HEK293 (cell line): ENCODE measurements at regions not wholly inside any gene's neighbourhood (a gene's known extent, or its start where the extent isn't known, plus 50 kb on each side); places are given as distances from the start of the nearest gene placed in this dataset.
A peak's percentile ranks its signal among the peaks of the same experiment; 100 is the strongest.

Source experiments
- CTCF ChIA-PET: fragments of 350-600 bp; formaldehyde crosslinking; extraction: SDS; loops from one replicate; lab custom pipeline; 2021; ENCODE audit warnings: antibody characterized with exemption; lab: Yijun Ruan, JAX
- POLR2A ChIA-PET: fragments of 300-600 bp; formaldehyde crosslinking; extraction: SDS; loops from one replicate; lab custom pipeline; 2020; ENCODE audit warnings: antibody characterized with exemption, inconsistent platforms; lab: Yijun Ruan, JAX
- H3K27ac ChIP-seq: fragments of 200-500 bp; sonication (Bioruptor generic); 2 replicates; pipeline ENCODE4 v1.5.1; 2014; ENCODE audit warnings: low read depth, low read length, control low read depth, inconsistent platforms; ENCODE audit errors: extremely low read depth
- H3K36me3 ChIP-seq, 2 experiments: fragments of 200-500 bp in 1 of 2; sonication (Bioruptor generic) in 1 of 2; 1 replicate in 1 of 2; 2 replicates in 1 of 2; pipeline ENCODE4 v1.5.1; 2014 to 2017; ENCODE audit warnings: inconsistent platforms in 2 of 2, low read length in 2 of 2; ENCODE audit not compliant: control insufficient read depth in 2 of 2, insufficient read depth in 1 of 2
- H3K4me1 ChIP-seq: fragments of 200-500 bp; sonication (Bioruptor generic); 2 replicates; pipeline ENCODE4 v1.5.1; 2014; ENCODE audit warnings: mild to moderate bottlenecking, low read length, inconsistent platforms; ENCODE audit not compliant: control insufficient read depth, insufficient read depth
- H3K4me3 ChIP-seq: 2 replicates; pipeline ENCODE4 v1.5.1; 2011; ENCODE audit warnings: low read depth, mild to moderate bottlenecking, control low read depth, low read length, moderate library complexity
- H3K9me3 ChIP-seq: fragments of 200-500 bp; sonication (Bioruptor generic); 2 replicates; pipeline ENCODE4 v1.5.1; 2014; ENCODE audit warnings: low read depth, low read length, inconsistent platforms; ENCODE audit not compliant: control insufficient read depth, insufficient read depth
- EGR2 ChIP-seq: fragments of 450-650 bp; formaldehyde crosslinking; IDR thresholded peaks from 2 replicates; pipeline ENCODE4 v1.5.1; 2016; ENCODE audit warnings: low read depth, missing biosample characterization, missing genetic modification characterization
- IKZF3 ChIP-seq: fragments of 450-650 bp; IDR thresholded peaks from 2 replicates; pipeline ENCODE4 v1.5.0; 2018; ENCODE audit warnings: missing biosample characterization, mild to moderate bottlenecking, missing genetic modification characterization, moderate library complexity
- RBAK ChIP-seq: fragments of 450-650 bp; formaldehyde crosslinking; IDR thresholded peaks from 2 replicates; pipeline ENCODE4 v1.5.1; 2016; ENCODE audit warnings: missing biosample characterization, missing genetic modification characterization
- SETDB1 ChIP-seq: IDR thresholded peaks from one replicate; pipeline ENCODE4 v1.6.1; 2017; ENCODE audit warnings: mild to moderate bottlenecking, low read length, moderate library complexity, mixed read lengths; ENCODE audit not compliant: insufficient read length
- YY2 ChIP-seq: fragments of 450-650 bp; formaldehyde crosslinking; IDR thresholded peaks from 2 replicates; pipeline ENCODE4 v1.5.1; 2016; ENCODE audit warnings: missing biosample characterization, missing genetic modification characterization
- ZFHX2 ChIP-seq: fragments of 450-650 bp; formaldehyde crosslinking; conservative IDR thresholded peaks from 2 replicates; pipeline ENCODE4 v1.5.1; 2016; ENCODE audit warnings: missing biosample characterization, missing genetic modification characterization
- ZNF184 ChIP-seq: fragments of 450-650 bp; IDR thresholded peaks from 2 replicates; pipeline ENCODE4 v1.5.1; 2018; ENCODE audit warnings: missing biosample characterization, mild to moderate bottlenecking, missing genetic modification characterization
- ZNF510 ChIP-seq: fragments of 450-650 bp; formaldehyde crosslinking; IDR thresholded peaks from 2 replicates; pipeline ENCODE4 v1.5.1; 2018; ENCODE audit warnings: mild to moderate bottlenecking, missing genetic modification characterization, missing biosample characterization; ENCODE audit not compliant: insufficient replicate concordance
- ZNF558 ChIP-seq: fragments of 450-650 bp; formaldehyde crosslinking; IDR thresholded peaks from 2 replicates; pipeline ENCODE4 v1.5.1; 2016; ENCODE audit warnings: missing biosample characterization, missing genetic modification characterization
- ZNF621 ChIP-seq: fragments of 450-650 bp; formaldehyde crosslinking; IDR thresholded peaks from 2 replicates; pipeline ENCODE4 v1.5.1; 2017; ENCODE audit warnings: missing biosample characterization, missing genetic modification characterization
- ZNF629 ChIP-seq: fragments of 450-650 bp; formaldehyde crosslinking; IDR thresholded peaks from 2 replicates; pipeline ENCODE4 v1.5.1; 2017; ENCODE audit warnings: missing biosample characterization, missing genetic modification characterization
- ZNF707 ChIP-seq: fragments of 450-650 bp; formaldehyde crosslinking; IDR thresholded peaks from 2 replicates; pipeline ENCODE4 v1.5.1; 2016; ENCODE audit warnings: missing biosample characterization, missing genetic modification characterization
- ZNF777 ChIP-seq: fragments of 450-650 bp; formaldehyde crosslinking; IDR thresholded peaks from 2 replicates; pipeline ENCODE4 v1.5.1; 2017; ENCODE audit warnings: missing biosample characterization, missing genetic modification characterization, borderline replicate concordance
- ZNF837 ChIP-seq: fragments of 450-650 bp; formaldehyde crosslinking; IDR thresholded peaks from 2 replicates; pipeline ENCODE4 v1.5.1; 2016; ENCODE audit warnings: missing biosample characterization, missing genetic modification characterization
- TF ChIP-seq, protein P1 (sequence below): fragments of 450-650 bp; formaldehyde crosslinking; IDR thresholded peaks from 2 replicates; pipeline ENCODE4 v1.5.1; 2016; ENCODE audit warnings: missing biosample characterization, missing genetic modification characterization
- TF ChIP-seq, protein P2 (sequence below): fragments of 450-650 bp; formaldehyde crosslinking; IDR thresholded peaks from 2 replicates; pipeline ENCODE4 v1.5.1; 2016; ENCODE audit warnings: missing biosample characterization, missing genetic modification characterization, borderline replicate concordance
- TF ChIP-seq, protein P3 (sequence below): fragments of 450-650 bp; formaldehyde crosslinking; IDR thresholded peaks from 2 replicates; pipeline ENCODE4 v1.5.1; 2017; ENCODE audit warnings: missing biosample characterization, missing genetic modification characterization
- TF ChIP-seq, protein P4 (sequence below): fragments of 450-650 bp; formaldehyde crosslinking; IDR thresholded peaks from 2 replicates; pipeline ENCODE4 v1.5.1; 2016; ENCODE audit warnings: missing biosample characterization, missing genetic modification characterization
- TF ChIP-seq, protein P5 (sequence below): fragments of 450-650 bp; formaldehyde crosslinking; IDR thresholded peaks from 2 replicates; pipeline ENCODE4 v1.5.1; 2016; ENCODE audit warnings: missing biosample characterization, missing genetic modification characterization
- TF ChIP-seq, protein P6 (sequence below): fragments of 450-650 bp; formaldehyde crosslinking; IDR thresholded peaks from 2 replicates; pipeline ENCODE4 v1.5.0; 2017; ENCODE audit warnings: missing biosample characterization, missing genetic modification characterization, borderline replicate concordance

DNA sequence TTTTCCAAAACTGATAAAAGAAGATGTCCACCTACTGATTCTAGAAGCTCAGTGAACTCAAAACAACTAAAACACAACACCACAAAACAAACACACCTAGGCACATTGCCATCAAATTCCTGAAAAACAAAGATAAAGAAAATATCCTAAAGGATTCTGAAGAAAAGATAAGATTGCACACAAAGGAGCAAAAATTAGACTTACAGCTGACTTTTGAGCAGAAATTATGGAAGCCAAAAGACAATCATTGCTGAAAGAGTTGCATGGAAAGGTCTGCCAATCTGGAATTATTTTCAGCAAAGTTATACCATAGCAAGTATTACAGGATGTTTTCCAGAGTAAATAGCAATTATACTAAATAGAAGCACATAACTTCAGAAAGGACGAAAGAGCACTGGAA, 128.2 kb upstream of the IRX2 start (continued):
- TF ChIP-seq, protein P1, sequence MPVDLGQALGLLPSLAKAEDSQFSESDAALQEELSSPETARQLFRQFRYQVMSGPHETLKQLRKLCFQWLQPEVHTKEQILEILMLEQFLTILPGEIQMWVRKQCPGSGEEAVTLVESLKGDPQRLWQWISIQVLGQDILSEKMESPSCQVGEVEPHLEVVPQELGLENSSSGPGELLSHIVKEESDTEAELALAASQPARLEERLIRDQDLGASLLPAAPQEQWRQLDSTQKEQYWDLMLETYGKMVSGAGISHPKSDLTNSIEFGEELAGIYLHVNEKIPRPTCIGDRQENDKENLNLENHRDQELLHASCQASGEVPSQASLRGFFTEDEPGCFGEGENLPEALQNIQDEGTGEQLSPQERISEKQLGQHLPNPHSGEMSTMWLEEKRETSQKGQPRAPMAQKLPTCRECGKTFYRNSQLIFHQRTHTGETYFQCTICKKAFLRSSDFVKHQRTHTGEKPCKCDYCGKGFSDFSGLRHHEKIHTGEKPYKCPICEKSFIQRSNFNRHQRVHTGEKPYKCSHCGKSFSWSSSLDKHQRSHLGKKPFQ (tag by site-specific recombination) = no peak
- TF ChIP-seq, protein P2, sequence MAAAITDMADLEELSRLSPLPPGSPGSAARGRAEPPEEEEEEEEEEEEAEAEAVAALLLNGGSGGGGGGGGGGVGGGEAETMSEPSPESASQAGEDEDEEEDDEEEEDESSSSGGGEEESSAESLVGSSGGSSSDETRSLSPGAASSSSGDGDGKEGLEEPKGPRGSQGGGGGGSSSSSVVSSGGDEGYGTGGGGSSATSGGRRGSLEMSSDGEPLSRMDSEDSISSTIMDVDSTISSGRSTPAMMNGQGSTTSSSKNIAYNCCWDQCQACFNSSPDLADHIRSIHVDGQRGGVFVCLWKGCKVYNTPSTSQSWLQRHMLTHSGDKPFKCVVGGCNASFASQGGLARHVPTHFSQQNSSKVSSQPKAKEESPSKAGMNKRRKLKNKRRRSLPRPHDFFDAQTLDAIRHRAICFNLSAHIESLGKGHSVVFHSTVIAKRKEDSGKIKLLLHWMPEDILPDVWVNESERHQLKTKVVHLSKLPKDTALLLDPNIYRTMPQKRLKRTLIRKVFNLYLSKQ (tag by site-specific recombination) = no peak
- TF ChIP-seq ZNF777 (tag by site-specific recombination) (no peak), SETDB1 (peak; percentile 94), RBAK (no peak), ZNF184 (no peak), ZNF510 (tag by site-specific recombination) (peak; percentile 28), IKZF3 (tag by site-specific recombination) (no peak), ZNF837 (tag by site-specific recombination) (no peak), ZNF558 (tag by site-specific recombination) (no peak), EGR2 (no peak), ZNF707 (tag by site-specific recombination) (no peak)
- TF ChIP-seq, protein P3, sequence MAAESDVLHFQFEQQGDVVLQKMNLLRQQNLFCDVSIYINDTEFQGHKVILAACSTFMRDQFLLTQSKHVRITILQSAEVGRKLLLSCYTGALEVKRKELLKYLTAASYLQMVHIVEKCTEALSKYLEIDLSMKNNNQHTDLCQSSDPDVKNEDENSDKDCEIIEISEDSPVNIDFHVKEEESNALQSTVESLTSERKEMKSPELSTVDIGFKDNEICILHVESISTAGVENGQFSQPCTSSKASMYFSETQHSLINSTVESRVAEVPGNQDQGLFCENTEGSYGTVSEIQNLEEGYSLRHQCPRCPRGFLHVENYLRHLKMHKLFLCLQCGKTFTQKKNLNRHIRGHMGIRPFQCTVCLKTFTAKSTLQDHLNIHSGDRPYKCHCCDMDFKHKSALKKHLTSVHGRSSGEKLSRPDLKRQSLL = no peak
- TF ChIP-seq, protein P4, sequence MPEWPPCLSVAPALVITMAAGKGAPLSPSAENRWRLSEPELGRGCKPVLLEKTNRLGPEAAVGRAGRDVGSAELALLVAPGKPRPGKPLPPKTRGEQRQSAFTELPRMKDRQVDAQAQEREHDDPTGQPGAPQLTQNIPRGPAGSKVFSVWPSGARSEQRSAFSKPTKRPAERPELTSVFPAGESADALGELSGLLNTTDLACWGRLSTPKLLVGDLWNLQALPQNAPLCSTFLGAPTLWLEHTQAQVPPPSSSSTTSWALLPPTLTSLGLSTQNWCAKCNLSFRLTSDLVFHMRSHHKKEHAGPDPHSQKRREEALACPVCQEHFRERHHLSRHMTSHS = no peak
- TF ChIP-seq, protein P5, sequence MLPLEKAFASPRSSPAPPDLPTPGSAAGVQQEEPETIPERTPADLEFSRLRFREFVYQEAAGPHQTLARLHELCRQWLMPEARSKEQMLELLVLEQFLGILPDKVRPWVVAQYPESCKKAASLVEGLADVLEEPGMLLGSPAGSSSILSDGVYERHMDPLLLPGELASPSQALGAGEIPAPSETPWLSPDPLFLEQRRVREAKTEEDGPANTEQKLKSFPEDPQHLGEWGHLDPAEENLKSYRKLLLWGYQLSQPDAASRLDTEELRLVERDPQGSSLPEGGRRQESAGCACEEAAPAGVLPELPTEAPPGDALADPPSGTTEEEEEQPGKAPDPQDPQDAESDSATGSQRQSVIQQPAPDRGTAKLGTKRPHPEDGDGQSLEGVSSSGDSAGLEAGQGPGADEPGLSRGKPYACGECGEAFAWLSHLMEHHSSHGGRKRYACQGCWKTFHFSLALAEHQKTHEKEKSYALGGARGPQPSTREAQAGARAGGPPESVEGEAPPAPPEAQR (tag by site-specific recombination) = no peak

DNA sequence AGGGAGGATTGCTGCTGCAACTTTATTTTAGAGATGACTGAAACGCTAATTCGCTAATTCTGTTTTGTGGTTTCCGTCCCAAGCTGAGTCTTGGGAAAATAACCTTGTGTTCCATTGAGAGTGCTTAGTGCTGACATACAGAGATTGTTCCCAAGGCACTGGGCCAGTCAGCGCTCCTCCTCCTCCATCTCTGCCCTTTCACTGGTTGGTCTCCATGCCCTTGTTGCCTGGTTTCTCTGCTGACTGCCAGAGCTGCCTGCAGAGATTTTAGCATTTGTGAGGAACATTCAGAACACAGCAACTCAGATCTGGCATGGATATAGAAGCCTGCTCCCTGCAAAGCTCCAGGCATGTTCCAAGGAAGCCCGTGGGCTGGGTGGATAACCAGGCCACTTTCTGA, 126.0 kb upstream of the IRX2 start:
- no peak overlapping the region for H3K4me3 ChIP-seq
- TF ChIP-seq ZNF621 (no peak), ZNF629 (tag by site-specific recombination) (no peak), SETDB1 (no peak), YY2 (no peak), ZNF707 (tag by site-specific recombination) (no peak), ZFHX2 (tag by site-specific recombination) (no peak)
- TF ChIP-seq, protein P6, sequence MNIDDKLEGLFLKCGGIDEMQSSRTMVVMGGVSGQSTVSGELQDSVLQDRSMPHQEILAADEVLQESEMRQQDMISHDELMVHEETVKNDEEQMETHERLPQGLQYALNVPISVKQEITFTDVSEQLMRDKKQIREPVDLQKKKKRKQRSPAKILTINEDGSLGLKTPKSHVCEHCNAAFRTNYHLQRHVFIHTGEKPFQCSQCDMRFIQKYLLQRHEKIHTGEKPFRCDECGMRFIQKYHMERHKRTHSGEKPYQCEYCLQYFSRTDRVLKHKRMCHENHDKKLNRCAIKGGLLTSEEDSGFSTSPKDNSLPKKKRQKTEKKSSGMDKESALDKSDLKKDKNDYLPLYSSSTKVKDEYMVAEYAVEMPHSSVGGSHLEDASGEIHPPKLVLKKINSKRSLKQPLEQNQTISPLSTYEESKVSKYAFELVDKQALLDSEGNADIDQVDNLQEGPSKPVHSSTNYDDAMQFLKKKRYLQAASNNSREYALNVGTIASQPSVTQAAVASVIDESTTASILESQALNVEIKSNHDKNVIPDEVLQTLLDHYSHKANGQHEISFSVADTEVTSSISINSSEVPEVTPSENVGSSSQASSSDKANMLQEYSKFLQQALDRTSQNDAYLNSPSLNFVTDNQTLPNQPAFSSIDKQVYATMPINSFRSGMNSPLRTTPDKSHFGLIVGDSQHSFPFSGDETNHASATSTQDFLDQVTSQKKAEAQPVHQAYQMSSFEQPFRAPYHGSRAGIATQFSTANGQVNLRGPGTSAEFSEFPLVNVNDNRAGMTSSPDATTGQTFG = no peak
- CTCF ChIA-PET = no interaction called here
- H3K27ac ChIP-seq = no peak overlapping the region
- no peaks in the 10 kb centered on the region for H3K4me1 ChIP-seq
- POLR2A ChIA-PET = no interaction called here
- H3K36me3 ChIP-seq = no peaks in the 10 kb centered on the region
- H3K9me3 ChIP-seq = no peaks in the 10 kb centered on the region
